Caki2 (cell line): ENCODE measurements at regions not wholly inside any gene's neighbourhood (a gene's known extent, or its start where the extent isn't known, plus 50 kb on each side); places are given as distances from the start of the nearest gene placed in this dataset.
"Not testable (repeated sequence)": the region's sequence is repeated elsewhere in the genome, so short reads cannot be mapped to it uniquely, and the experiment has no call there.

Source experiments
- DNase-seq: peaks from one replicate; pipeline ENCODE4 v3.0.0-alpha.2; 2015; ENCODE audit warnings: low read depth
- in situ Hi-C: cut with HindIII; loops from 2 replicates; pipeline ENCODE4 v1.10.0; 2016; ENCODE audit warnings: low sequenced_read_pairs, low pct_unique_long_range_greater_than_20kb, mixed read lengths

DNA sequence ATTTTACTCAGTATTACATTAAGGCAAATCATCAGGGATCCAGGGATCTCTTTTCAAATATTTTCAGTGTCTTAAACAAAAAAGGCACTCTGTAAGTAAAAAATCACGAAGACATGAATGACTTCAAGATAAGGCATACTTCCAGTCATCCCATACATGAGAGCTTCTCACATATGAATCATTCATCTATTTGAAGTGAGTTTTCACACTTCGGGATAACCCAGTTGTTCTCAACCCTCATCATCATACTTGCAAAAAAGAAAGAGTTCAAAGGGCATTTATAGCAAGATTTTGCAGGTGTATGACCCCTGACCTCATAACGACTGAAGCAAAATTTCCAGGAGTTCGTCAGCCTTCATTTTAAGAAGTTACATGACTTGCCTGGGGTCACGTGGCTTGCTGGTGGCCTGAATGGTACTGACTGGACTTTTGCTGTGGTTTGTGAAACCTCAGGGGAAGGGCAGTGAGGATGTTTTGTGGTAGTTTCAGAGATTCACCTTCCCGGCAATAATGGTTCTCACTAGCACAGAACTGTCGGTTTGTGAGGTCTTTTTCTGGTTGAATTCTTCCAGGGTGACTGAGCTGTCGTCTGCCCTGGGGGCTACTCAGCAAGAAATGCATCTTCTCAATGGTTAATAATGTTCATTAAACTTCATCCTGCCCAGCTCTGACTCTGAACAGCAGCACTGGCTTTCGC is 115.8 kb upstream of the SHISA3 start:
- in situ Hi-C loops = no loop called here
- no peak for DNase-seq

DNA sequence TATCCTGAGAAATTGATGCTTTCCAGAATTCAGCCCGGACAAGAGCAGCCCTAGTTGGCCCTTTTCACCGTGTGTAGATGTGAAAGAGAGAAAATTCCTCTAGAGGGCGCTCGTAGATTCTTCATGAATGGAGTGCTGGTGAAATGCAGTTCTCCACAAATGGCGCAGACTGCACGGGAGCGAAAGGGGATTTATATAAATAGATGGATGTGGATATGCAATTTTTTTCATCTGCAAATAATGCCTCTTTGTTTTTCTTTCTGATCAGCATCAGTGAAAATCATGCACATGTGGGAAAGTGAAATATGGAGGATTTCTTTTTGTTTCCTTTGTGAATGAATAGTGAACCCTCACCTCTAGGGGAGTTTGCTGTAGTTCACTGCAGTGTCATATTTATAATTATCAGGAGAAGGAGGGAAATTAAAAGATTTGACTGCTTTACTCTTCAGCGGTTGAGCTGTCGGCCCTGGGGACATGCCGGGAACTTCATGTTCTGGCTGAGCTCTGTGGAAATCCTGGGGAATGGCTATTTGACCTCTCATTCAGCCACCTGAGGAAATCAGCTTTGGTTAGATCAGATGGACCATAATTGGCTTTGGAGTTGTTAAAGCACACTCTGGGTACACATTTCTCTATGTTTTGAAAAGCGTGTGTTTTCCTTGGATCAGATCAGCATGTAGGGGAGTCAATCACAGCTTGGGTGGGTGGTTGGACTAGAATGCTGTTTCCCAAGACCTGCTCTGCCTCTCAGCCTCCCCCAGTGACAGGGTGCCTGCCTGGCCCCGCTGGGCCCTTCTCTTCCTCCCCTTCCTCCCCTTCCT is 115.0 kb upstream of the SHISA3 start:
- in situ Hi-C loops = no loop called here
- peak; percentile 53 for DNase-seq

DNA sequence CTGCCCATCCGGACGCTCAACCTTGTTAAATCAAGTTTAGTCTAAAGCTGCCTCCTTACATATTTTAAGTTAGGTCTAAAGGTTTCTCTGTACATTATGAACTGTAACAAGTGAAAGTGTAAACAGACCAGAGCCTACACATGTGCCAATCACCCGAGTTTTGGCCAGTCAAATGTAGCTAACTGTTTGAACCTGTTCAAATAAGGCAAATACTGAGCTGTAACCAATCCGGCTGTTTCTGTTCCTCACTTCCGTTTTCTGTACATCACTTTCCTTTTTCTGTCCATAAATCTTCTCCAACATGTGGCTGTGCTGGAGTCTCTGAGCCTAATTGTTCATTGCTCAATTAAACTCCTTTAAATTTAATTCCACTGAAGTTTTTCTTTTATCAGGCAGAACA is 113.3 kb upstream of the SHISA3 start:
- no peak for DNase-seq
- in situ Hi-C loops = no loop called here

DNA sequence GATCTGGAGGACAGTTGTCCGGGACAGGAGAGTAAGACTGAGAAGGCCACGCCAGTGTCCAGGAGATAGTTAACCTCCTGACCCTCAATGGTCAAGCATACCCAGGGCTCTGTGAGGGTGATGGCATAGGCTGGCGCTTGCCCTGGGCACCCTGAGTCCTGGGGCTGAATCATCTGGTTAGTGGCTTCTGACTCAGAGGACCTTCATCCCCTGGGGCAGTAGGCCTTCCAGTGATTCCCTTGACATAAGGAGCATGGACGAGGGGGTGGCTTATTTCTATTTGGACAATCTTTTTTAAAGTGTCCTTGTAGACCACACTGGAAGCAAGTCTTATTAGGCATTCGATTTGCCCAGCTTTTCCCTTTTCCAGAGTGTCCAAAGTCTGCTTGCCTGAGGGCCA is 108.4 kb upstream of the SHISA3 start:
- in situ Hi-C loops, DNase-seq: not testable (repeated sequence)

DNA sequence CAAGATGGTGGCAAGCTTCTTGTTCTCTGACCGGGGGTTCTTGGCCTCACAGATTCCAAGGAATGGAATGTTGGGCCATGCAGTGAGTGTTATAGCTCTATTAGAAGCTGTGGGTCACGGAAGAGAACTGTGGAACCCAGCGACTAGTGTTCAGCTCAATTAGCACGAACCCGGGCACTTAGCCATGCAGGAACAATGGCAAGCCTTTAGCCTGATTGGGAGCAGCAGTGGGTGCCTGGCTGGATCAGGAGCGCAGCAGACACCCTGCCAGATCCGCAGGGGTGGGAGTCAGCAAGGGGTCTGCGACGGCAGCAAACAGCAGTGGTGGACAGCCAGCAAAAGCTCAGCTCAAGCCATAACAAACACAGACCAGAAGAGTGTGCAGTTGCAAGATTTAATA is 105.1 kb upstream of the SHISA3 start:
- in situ Hi-C loops, DNase-seq: not testable (repeated sequence)

DNA sequence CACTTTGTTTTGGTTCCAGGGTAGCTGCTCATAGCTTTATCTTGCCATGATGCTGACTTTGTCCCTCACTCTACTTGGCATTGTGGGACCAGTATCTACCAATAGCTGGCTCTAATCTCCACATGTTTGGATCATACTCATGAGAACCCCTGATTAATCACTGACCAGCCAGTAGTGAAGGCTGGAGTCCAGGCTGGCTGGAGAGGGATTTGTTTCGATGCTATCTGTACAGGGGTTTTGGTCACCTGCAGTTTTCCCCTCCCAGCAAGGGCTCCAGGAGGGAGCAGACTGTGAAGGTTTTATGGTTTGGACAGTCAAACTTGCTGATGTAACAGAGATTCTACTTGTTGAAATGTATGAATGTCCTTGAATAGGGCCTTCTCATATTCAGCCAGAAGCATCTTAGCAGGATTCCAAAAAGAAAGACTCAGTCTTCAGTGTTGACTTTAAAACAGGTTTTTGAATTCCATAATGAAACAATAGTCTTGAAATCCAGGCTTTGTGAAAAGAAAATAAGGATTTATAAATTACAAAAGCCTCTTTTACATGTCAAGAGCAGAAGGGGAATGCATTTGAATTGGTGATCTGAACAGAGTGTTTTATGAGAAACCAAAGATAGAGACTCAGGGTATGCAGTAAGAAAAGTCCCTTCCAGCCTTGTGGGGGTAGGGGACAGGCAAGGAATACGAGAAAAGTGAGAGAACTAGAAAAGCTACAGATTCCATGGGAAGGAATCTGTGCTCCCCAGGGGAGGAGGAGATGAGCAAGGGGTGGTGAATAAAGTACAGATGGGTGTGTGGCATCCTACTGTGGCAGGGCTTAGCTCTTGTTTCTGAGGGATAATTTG is 103.1 kb upstream of the SHISA3 start:
- no peak for DNase-seq
- in situ Hi-C loops = no loop called here

DNA sequence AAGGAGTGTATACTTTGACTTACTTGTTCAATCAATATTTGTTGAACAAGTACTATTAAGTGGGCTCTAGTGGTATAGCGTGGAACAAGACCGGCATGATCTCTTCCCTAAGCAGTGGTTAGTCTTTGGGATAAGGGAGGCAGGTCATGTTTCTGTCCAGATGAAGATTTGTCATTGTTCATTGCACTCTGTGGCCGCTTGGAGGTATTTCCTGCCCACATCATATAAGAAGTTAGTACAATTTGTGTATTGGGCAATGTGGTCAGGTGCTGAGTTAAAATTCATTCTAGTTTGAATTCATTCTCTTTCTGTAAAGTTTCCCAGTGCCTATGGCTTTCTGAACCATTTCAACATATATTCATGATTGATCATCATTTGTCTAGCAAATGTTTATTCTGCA is 101.1 kb upstream of the SHISA3 start:
- in situ Hi-C loops = no loop called here
- DNase-seq = no peak

DNA sequence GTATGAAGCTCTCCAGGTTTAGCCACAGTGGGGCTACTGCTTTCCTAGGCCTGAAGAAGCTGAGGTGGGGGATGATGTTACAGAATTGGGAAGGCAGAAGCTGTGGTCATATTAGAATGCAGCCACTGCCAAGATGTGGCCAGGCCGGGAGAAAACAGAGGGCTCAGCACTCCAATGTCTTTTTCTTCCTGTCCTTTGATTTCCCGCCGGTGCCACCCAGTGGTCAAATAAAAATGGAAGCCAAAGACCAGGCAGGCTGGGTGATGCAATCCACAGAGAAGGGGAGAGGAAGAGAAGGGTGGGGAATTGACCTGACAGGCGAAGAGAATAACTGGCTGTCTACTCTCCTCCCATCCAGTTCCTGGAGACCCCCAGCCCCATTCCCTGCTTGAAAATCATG is 94.9 kb upstream of the SHISA3 start:
- DNase-seq = peak; percentile 51
- in situ Hi-C loops = no loop called here

DNA sequence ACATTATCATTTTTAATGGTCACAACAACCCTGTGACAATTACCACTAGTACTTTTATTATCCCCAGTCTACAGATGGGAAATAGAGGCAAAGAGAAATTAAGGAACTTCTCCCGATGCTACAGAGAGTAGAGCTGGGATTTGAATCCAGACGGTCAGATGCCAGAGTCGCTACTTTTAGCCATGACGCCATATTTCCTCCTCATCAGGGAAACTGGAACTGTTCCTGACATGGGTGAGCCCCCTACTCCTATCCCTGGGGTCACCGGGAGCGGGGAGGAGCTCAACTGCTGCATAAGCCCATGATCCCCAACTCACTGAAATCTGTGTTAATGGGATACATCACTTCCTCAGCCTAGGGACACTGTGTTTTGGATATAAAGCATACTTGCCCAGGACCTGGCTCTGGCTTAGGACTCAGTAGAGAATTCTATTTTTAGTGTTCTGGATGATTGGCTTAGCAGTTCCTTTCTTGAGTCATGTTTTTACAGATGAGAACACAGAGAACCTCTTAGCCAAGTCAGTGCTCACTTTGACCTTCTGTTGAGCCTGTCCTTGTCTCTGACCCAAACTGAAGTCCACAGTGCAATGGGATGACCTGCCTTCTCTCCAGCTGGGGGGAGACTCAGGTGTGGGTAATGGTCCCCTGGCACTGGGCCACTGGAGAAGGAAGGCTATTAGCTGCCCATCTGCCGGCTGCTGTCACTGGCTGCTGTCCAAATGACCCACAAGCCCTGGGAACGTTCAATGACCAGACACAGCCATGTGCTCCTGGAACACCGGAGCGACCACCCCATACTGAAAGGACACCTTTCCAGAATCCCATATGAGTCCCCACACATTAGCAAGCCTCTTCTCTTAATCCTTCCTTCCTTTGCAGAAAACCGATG is 90.8 kb upstream of the SHISA3 start:
- in situ Hi-C loops = no loop called here
- DNase-seq = peak; percentile 9

DNA sequence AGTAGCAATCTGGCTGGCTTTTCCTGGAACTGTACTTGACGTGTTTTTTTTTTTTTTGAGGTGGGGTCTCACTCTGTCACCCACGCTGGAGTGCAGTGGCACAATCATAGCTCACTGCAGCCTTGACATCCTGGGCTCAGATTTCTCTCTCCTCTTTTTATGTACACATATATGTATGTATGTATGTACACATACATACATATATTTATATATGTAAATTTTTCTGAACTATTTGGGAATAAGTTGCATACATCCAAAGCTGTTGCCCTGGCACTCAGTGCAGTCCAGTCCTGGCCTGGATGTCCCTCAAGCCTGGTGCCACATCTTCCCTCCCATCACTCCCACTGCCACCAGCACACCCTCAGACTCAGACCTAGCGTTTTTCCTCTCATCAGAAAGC is 89.0 kb upstream of the SHISA3 start:
- in situ Hi-C loops = no loop called here
- DNase-seq = no peak

DNA sequence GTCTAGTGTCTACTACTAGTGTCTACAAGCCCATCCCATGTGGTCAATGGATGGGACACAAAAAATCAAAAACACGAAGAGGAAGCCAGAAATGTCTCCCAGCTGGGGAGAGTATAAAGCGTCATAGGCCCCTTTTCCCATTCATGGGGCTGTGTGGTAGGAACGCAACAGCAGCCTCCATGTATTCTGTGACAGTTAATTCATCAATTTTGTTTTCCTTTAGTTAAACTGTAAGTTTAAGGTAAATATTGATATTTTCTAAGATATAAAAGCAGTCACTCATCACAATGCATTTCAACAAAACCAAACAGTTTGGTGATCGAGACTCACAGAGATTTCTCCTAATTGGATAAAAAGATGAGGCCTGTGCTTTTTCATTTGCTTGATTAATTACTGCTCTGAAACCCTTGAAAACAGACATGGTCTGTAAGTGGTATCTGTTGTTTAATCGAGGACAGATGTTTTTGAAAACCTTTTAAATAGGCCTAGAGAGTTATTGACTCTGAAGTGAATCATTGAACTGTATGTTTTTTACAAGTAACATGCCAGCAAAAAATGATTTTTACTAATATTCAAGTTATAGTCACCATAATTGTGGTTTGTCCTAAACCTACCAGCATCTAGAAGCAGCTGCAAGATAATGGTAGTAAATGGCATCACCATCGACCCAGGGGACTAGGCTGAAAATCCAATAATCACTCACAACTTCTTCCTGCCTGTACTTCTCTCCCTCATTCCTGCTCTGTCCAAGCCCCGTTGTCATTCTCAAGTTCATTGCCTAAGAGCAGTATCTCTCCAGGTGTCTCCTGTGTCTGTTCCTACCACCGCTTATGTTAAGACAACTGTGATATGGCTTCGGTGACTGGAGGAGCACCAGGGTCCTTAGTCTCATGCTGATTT is 87.7 kb upstream of the SHISA3 start:
- in situ Hi-C loops = no loop called here
- DNase-seq = no peak

DNA sequence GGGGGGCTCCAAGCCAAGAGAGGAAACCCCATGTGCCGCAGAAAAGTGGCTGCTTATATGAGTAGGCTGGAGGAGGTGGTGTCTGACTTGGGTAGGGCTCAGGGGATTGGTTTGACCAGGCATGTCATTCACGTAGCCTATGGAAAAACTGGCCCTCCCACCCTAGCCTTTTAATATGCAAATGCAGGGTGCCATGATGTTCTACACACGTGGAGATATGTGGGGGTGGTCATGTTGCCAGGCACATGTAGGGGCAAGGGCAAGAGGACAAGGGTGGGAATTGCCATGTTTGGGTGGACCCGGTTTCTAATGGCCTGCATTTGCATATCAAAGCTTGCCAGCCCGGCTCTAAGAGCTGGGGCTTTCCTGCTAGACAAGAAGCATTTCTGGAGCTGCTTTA is 86.9 kb upstream of the SHISA3 start:
- in situ Hi-C loops = no loop called here
- no peak for DNase-seq

DNA sequence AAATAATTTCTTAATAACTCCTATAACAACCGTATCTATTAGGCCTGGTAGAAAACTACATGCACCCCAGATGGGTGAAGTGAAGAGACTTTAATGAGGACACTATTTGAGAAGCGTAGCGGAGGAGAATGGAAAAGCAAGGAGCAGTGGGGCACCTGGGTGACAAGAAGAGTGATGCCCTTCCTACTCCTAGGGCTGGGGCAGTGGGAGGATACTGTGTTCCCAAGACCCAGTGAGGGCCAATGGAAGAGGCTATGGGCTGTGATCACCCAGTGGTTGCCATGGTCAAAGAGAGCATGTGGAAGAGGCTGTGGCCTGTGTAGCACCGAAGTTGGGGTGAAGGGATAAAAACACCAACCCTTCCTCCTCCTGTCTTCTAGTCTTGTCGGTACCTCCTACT is 86.5 kb upstream of the SHISA3 start:
- no peak for DNase-seq
- in situ Hi-C loops = no loop called here

DNA sequence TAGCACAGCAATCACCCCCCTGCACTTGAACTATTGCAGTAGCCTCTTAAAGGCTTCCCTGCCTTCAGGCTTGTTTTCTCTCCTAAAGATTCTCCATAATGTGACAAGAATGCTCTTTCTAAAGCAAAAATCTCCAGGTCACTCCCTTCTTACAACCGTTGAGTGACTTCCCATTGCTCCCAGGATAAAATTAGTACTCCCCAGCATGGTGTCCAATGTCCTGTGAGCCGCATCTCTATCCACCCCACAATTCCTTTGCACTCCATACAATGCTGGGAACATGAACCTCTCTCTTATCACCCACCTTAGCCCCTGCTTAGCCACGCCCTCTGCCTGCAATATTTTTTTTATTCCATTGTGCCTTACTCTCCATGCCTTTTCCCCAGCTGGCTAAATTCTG is 85.7 kb upstream of the SHISA3 start:
- no peak for DNase-seq
- in situ Hi-C loops = no loop called here

DNA sequence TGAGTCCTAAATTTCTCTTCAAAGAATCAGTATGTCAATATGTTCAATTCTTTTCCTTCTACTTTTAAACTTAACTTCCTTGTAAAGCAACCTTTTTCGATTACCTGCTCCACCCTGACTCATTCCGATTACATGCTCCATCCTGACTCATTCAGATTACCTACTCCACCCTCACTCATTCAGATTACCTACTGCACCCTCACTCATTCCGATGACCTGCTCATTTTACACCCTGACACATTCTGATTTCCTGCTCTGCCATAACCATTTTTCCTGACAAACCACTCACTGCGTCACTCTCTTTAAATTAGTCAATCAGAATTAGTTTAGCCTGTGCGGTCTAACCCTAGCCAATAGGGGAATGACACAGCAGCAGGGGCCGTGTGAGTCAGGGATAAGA is 83.9 kb upstream of the SHISA3 start:
- in situ Hi-C loops, DNase-seq: not testable (repeated sequence)

DNA sequence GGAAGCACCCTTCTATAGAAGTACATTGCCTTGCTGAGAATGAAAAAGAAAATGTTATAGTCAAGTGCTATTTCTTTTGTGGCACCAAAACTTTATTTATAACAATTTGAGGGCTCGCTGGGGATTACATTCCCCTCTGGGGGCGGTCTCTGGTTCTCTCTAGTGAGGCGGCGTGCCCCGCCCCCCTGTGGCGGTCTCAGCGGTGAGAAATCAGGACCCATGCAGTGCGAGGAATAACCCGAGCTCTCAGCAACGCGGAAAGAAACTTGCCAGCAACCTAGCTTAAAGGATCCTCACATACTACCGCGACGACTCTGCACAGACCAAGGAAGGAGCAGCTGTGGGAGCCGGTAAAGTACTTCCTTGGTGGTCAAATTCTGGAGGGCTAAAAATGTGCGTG is 83.4 kb upstream of the SHISA3 start:
- no peak for DNase-seq
- in situ Hi-C loops = no loop called here

DNA sequence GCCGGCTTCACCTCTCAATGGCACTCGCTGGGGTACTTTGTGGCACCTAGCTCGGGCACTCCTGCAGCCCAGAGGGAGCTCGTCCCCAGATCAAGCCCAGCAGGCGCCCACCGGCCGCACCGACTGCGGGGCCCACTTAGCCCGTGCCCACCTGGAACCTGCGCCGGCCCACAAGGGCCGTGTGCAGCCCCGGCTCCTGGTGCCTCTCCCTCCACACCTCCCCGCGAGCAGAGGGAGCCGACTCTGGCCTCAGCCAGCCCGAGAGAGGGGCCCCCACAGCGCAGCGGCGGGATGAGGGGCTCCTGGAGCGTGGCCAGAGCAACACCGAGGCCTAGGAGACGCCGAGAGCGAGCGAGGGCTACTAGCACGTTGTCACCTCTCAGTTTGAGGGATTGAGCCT is 82.1 kb upstream of the SHISA3 start:
- in situ Hi-C loops = no loop called here
- no peak for DNase-seq
